Activated CD4-positive, alpha-beta T cell treated with anti-CD3 and anti-CD28 coated beads, Interleukin-2, amount 10 ng/mL, durations not matched to agents 24 days and 14 days (primary cell): ENCODE measurements at regions not wholly inside any gene's neighbourhood (a gene's known extent, or its start where the extent isn't known, plus 50 kb on each side); places are given as distances from the start of the nearest gene placed in this dataset.
"Not testable (repeated sequence)": the region's sequence is repeated elsewhere in the genome, so short reads cannot be mapped to it uniquely, and the experiment has no call there.

ENCODE experiments used
- DNase-seq: peaks from one replicate; pipeline ENCODE4 v3.0.0; 2022
- H3K27ac Mint-ChIP-seq: one replicate; pipeline ENCODE4 v1.8.0; 2022; ENCODE audit warnings: mild to moderate bottlenecking, mixed read lengths
- H3K27me3 Mint-ChIP-seq: one replicate; pipeline ENCODE4 v1.8.0; 2022; ENCODE audit warnings: mixed read lengths
- H3K36me3 Mint-ChIP-seq: one replicate; pipeline ENCODE4 v1.8.0; 2022; ENCODE audit warnings: low read depth, mild to moderate bottlenecking, mixed read lengths
- H3K4me1 Mint-ChIP-seq: one replicate; pipeline ENCODE4 v1.8.0; 2021; ENCODE audit warnings: mixed read lengths
- H3K4me3 Mint-ChIP-seq: one replicate; pipeline ENCODE4 v1.8.0; 2022; ENCODE audit warnings: mild to moderate bottlenecking, moderate library complexity, mixed read lengths
- H3K9me3 Mint-ChIP-seq: one replicate; pipeline ENCODE4 v1.8.0; 2021; ENCODE audit warnings: mixed read lengths
- intact Hi-C: fragments of 100-400 bp; cut with micrococcal nuclease; formaldehyde crosslinking; loops from one replicate; pipeline ENCODE4 v1.15.1; 2023

GRCh38 chr3:69659180-69659910 lies 79.9 kb upstream of the MITF start:
- Mint-ChIP-seq H3K36me3 (no peaks in the 10 kb centered on the region), H3K4me3 (no peak overlapping the region), H3K9me3 (no peaks in the 10 kb centered on the region), H3K27ac (no peak overlapping the region), H3K27me3 (no peaks in the 10 kb centered on the region), H3K4me1 (no peaks in the 10 kb centered on the region)
- intact Hi-C loops: no loop called here
- DNase-seq: no peak

GRCh38 chr3:69658514-69659140 lies 80.6 kb upstream of the MITF start:
- intact Hi-C loops: no loop called here
- DNase-seq: no peak
- Mint-ChIP-seq H3K27ac (no peak overlapping the region), H3K4me1 (no peaks in the 10 kb centered on the region), H3K9me3 (no peaks in the 10 kb centered on the region), H3K36me3 (no peaks in the 10 kb centered on the region), H3K4me3 (no peak overlapping the region), H3K27me3 (no peaks in the 10 kb centered on the region)

- intact Hi-C loops, H3K9me3 Mint-ChIP-seq, DNase-seq, H3K36me3 Mint-ChIP-seq, H3K4me3 Mint-ChIP-seq, H3K27ac Mint-ChIP-seq, H3K27me3 Mint-ChIP-seq, H3K4me1 Mint-ChIP-seq: not testable (repeated sequence)
These were observed 82.2 kb upstream of the MITF start for GRCh38 chr3:69657030-69657429.

GRCh38 chr3:69651765-69652164 lies 87.5 kb upstream of the MITF start:
- Mint-ChIP-seq H3K36me3 (no peaks in the 10 kb centered on the region), H3K4me1 (no peaks in the 10 kb centered on the region), H3K9me3 (no peaks in the 10 kb centered on the region), H3K27ac (no peak overlapping the region), H3K27me3 (no peaks in the 10 kb centered on the region), H3K4me3 (no peak overlapping the region)
- intact Hi-C loops: no loop called here
- no peak for DNase-seq

GRCh38 chr3:69650066-69650419 lies 89.2 kb upstream of the MITF start:
- no peaks in the 10 kb centered on the region for H3K27me3 Mint-ChIP-seq
- H3K36me3 Mint-ChIP-seq: no peaks in the 10 kb centered on the region
- intact Hi-C loops: no loop called here
- H3K27ac Mint-ChIP-seq: no peak overlapping the region
- no peak for DNase-seq
- no peaks in the 10 kb centered on the region for H3K4me1 Mint-ChIP-seq
- no peaks in the 10 kb centered on the region for H3K9me3 Mint-ChIP-seq
- H3K4me3 Mint-ChIP-seq: no peak overlapping the region

- intact Hi-C loops: no loop called here
- no peak overlapping the region for H3K27ac Mint-ChIP-seq
- no peak overlapping the region for H3K4me3 Mint-ChIP-seq
These were observed 89.9 kb upstream of the MITF start for GRCh38 chr3:69649120-69650065.

DNA sequence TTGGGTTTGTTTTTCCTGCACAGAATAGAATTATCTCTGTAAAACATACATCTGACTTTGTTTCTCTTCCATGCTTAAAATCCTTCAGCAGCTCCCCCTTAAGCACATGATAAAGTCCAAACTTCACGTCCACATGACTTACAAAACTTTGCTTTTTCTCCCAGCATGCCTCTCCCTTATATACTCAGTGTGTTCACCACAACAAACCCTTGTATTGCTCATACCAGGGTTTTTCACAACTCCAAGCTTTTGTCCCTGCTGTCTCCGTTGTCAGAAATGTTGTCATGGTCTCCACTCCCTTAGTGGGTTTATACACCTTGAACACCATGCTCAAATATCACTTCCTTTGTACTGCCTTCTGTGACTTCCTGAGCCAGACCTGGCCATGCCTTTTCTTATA lies 91.1 kb upstream of the MITF start:
- Mint-ChIP-seq H3K27me3 (no peaks in the 10 kb centered on the region), H3K36me3 (no peaks in the 10 kb centered on the region), H3K4me1 (no peaks in the 10 kb centered on the region), H3K27ac (no peak overlapping the region), H3K4me3 (no peak overlapping the region), H3K9me3 (no peaks in the 10 kb centered on the region)
- DNase-seq: no peak
- intact Hi-C loops: no loop called here

More at GRCh38 chr3:69649120-69650065, 89.9 kb upstream of the MITF start:
- Mint-ChIP-seq H3K27me3 (no peaks in the 10 kb centered on the region), H3K9me3 (no peaks in the 10 kb centered on the region), H3K4me1 (no peaks in the 10 kb centered on the region), H3K36me3 (no peaks in the 10 kb centered on the region)
- DNase-seq: no peak

DNA sequence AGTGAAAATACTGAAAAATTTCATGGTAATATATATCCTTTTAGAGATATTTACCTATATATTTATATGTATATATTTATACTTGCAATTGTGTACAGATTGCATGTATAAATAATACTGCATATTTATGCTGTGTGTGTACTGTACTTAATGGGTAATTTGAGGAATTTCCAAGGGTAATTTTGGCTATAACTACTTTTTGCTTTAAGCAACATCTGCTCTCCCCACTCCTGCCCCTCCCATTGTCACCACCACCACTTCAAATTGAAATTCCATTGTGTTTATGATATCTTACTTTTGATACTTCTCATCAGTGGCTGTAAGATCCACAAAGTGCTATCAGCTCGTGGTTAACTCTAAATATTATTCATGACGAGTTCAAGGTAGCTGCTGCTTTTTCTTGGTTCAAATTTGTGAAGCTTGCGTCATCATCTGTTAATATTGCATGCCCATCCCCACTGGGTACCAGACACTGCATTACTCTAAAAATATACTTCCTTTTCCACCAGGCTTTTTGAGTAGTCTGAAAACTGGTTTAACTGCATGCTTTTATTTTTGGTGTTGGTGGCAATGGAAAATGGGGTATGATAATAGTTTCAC lies 91.7 kb upstream of the MITF start:
- Mint-ChIP-seq H3K9me3 (no peaks in the 10 kb centered on the region), H3K27me3 (no peaks in the 10 kb centered on the region), H3K36me3 (no peaks in the 10 kb centered on the region), H3K4me1 (no peaks in the 10 kb centered on the region), H3K27ac (no peak overlapping the region), H3K4me3 (no peak overlapping the region)
- intact Hi-C loops: no loop called here
- no peak for DNase-seq

DNA sequence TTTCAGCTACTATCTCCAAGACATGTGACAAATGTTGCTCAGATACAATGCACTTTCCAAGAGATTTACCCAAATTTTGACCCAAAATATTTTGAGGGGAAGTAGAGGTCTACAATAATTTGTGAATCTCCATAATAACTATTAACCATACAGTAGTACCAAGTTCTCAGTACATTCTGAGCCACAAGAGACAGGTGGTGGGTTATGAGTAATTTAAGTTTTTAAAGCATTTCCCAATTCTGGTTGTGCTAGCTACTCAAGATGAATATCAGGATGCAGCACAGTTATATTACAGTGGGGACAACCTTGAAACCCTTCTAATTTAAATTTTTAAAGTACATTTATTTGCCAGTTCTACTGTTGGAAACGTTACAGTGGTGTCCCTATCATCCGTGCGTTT lies 92.2 kb upstream of the MITF start:
- Mint-ChIP-seq H3K27me3 (no peaks in the 10 kb centered on the region), H3K9me3 (no peaks in the 10 kb centered on the region), H3K4me1 (no peaks in the 10 kb centered on the region), H3K4me3 (no peak overlapping the region), H3K27ac (no peak overlapping the region), H3K36me3 (no peaks in the 10 kb centered on the region)
- DNase-seq: no peak
- intact Hi-C loops: no loop called here

GRCh38 chr3:69646287-69647067 lies 92.8 kb upstream of the MITF start:
- H3K36me3 Mint-ChIP-seq: no peaks in the 10 kb centered on the region
- H3K4me1 Mint-ChIP-seq: no peaks in the 10 kb centered on the region
- DNase-seq: no peak
- H3K9me3 Mint-ChIP-seq: no peaks in the 10 kb centered on the region
- H3K27me3 Mint-ChIP-seq: no peaks in the 10 kb centered on the region
- intact Hi-C loops: no loop called here
- no peak overlapping the region for H3K27ac Mint-ChIP-seq
- H3K4me3 Mint-ChIP-seq: no peak overlapping the region

DNA sequence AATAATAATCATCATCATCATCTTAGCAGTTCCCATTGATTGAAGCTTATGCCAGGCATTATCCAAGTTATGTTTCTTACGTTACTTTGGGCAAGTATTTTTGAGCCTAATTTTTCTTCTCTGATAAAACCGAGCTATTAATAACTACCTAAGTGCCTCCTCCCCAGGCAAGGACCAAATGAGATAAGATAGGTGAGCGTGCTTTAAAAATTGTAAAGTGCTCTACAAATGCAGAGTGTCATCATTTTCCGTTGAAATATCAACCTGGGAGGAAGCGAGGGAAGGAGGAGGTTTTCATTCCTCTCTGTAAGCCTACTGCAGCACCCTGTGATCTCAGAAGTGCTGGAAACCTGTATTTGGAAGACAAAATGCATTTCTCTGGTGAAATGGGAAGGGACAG lies 96.7 kb upstream of the MITF start:
- peaks cover 7% of the 10 kb centered on the region for H3K9me3 Mint-ChIP-seq
- intact Hi-C loops: no loop called here
- H3K4me3 Mint-ChIP-seq: no peak overlapping the region
- no peak overlapping the region for H3K27ac Mint-ChIP-seq
- no peak for DNase-seq
- no peaks in the 10 kb centered on the region for H3K4me1 Mint-ChIP-seq
- H3K36me3 Mint-ChIP-seq: no peaks in the 10 kb centered on the region
- H3K27me3 Mint-ChIP-seq: no peaks in the 10 kb centered on the region

DNA sequence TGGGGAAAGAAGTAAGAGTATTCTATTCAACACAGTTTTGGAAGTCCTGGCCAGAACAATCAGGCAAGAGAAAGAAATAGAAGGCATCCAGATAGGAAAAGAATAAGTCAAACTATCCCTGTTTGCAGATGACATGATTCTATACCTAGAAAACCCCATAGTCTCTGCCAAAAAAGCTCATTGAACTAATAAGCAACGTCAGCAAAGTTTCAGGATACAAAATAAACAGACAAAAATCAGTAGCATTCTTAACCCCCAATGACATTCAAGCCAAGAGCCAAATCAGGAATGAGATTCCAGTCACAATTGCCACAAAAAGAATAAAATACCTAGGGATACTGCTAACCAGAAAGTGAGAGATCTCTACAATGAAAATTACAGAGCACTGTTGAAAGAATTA lies 99.4 kb upstream of the MITF start:
- intact Hi-C loops: no loop called here
- H3K4me3 Mint-ChIP-seq: no peak overlapping the region
- H3K27me3 Mint-ChIP-seq: no peaks in the 10 kb centered on the region
- peaks cover 7% of the 10 kb centered on the region for H3K9me3 Mint-ChIP-seq
- H3K27ac Mint-ChIP-seq: no peak overlapping the region
- no peaks in the 10 kb centered on the region for H3K4me1 Mint-ChIP-seq
- no peak for DNase-seq
- no peaks in the 10 kb centered on the region for H3K36me3 Mint-ChIP-seq

- intact Hi-C loops: no loop called here
- DNase-seq: no peak
- peaks cover 10% of the 10 kb centered on the region for H3K9me3 Mint-ChIP-seq
- no peaks in the 10 kb centered on the region for H3K27me3 Mint-ChIP-seq
- H3K4me1 Mint-ChIP-seq: no peaks in the 10 kb centered on the region
- H3K36me3 Mint-ChIP-seq: no peaks in the 10 kb centered on the region
- no peak overlapping the region for H3K4me3 Mint-ChIP-seq
- no peak overlapping the region for H3K27ac Mint-ChIP-seq
These were observed 110.3 kb upstream of the MITF start for GRCh38 chr3:69628951-69629350.
